GM21515 (cell line): ENCODE measurements at regions not wholly inside any gene's neighbourhood (a gene's known extent, or its start where the extent isn't known, plus 50 kb on each side); places are given as distances from the start of the nearest gene placed in this dataset.

Source experiments
- ATAC-seq: cut with Tn5 transposase; IDR thresholded peaks from one replicate; pipeline ENCODE4 v1.9.1; 2021; ENCODE audit not compliant: unreplicated experiment

GRCh38 chr2:128818704-128819491 lies 500.2 kb upstream of the HS6ST1 start:
- no peak for ATAC-seq

- ATAC-seq = no peak
Observed at GRCh38 chr2:128820452-128820851, 501.8 kb upstream of the HS6ST1 start.

GRCh38 chr2:128821010-128821409 lies 502.3 kb upstream of the HS6ST1 start:
- no peak for ATAC-seq

- ATAC-seq = no peak
Observed at GRCh38 chr2:128832946-128833663, 514.4 kb upstream of the HS6ST1 start.

GRCh38 chr2:128833664-128834027 lies 515.0 kb upstream of the HS6ST1 start:
- ATAC-seq = no peak

- no peak for ATAC-seq
Observed at GRCh38 chr2:128834207-128834879, 515.7 kb upstream of the HS6ST1 start.

GRCh38 chr2:128834880-128835252 lies 516.2 kb upstream of the HS6ST1 start:
- no peak for ATAC-seq

GRCh38 chr2:128835342-128835855 lies 516.7 kb upstream of the HS6ST1 start:
- ATAC-seq = no peak

GRCh38 chr2:128835974-128836373 lies 517.3 kb upstream of the HS6ST1 start:
- no peak for ATAC-seq

- ATAC-seq = no peak
Observed at GRCh38 chr2:128836559-128837100, 518.0 kb upstream of the HS6ST1 start.

GRCh38 chr2:128838244-128838643 lies 519.6 kb upstream of the HS6ST1 start:
- ATAC-seq = no peak

GRCh38 chr2:128841803-128842202 lies 523.1 kb upstream of the HS6ST1 start:
- no peak for ATAC-seq

GRCh38 chr2:128867311-128867710 lies 548.6 kb upstream of the HS6ST1 start:
- ATAC-seq = no peak

GRCh38 chr2:128867936-128868636 lies 549.4 kb upstream of the HS6ST1 start:
- ATAC-seq = no peak

GRCh38 chr2:128868686-128869551 lies 550.3 kb upstream of the HS6ST1 start:
- no peak for ATAC-seq

- ATAC-seq = no peak
Observed at GRCh38 chr2:128874608-128875007, 555.9 kb upstream of the HS6ST1 start.

GRCh38 chr2:128876986-128877983 lies 558.6 kb upstream of the HS6ST1 start:
- no peak for ATAC-seq

GRCh38 chr2:128879161-128879560 lies 560.5 kb upstream of the HS6ST1 start:
- ATAC-seq = no peak

GRCh38 chr2:128894896-128895295 lies 576.2 kb upstream of the HS6ST1 start:
- ATAC-seq = no peak
